ENCODE measurements at regions not wholly inside any gene's neighbourhood (a gene's known extent, or its start where the extent isn't known, plus 50 kb on each side); places are given as distances from the start of the nearest gene placed in this dataset.
A peak's percentile ranks its signal among the peaks of the same experiment; 100 is the strongest.

GRCh38 chr7:94064541-94065191 is 60.5 kb upstream of the BET1 start:
- Histone ChIP-seq H3K36me3 (ENCODE audit: control insufficient read depth, insufficient read depth, low read length) (no peaks in the 10 kb centered on the region), H3K9me3 (ENCODE audit: control insufficient read depth, insufficient read depth, low read length) (no peaks in the 10 kb centered on the region), H3K27me3 (ENCODE audit: control insufficient read depth, insufficient read depth, low read length) (peaks cover 42% of the 10 kb centered on the region), H3K4me3 (ENCODE audit: low read length) (no peak overlapping the region), H3K27ac (ENCODE audit: low read length) (no peak overlapping the region), H3K4me1 (ENCODE audit: control insufficient read depth, insufficient read depth, low read length) (peaks cover 6% of the 10 kb centered on the region)
- Mint-ChIP-seq H3K4me3 (peak overlapping the region; percentile 64), H3K9me3 (no peaks in the 10 kb centered on the region), H3K4me1 (peaks cover 26 to 29% of the 10 kb centered on the region in 2 donors), H3K27ac (no peak overlapping the region), H3K36me3 (no peaks in the 10 kb centered on the region), H3K27me3 (ENCODE audit: low read depth in 2 of 2) (peaks cover 48 to 89% of the 10 kb centered on the region in 2 donors)
- DNase-seq (peak in 1 of 2 donors; percentile 6), ATAC-seq (peak in 2 of 3 donors; percentile 44 to 68)
- 9% methylated on average over 4 of the region's 4 CpGs for WGBS (ENCODE audit: insufficient coverage)
- intact Hi-C loops (cut with micrococcal nuclease): no loop called here
- TF ChIP-seq CTCF (IDR thresholded peaks at IDR 0.05): no peak

- intact Hi-C loops (cut with micrococcal nuclease): no loop called here
- Histone ChIP-seq H3K27me3 (ENCODE audit: control insufficient read depth, insufficient read depth, low read length) (peaks cover 48% of the 10 kb centered on the region), H3K9me3 (ENCODE audit: control insufficient read depth, insufficient read depth, low read length) (no peaks in the 10 kb centered on the region), H3K4me3 (ENCODE audit: low read length) (no peak overlapping the region), H3K4me1 (ENCODE audit: control insufficient read depth, insufficient read depth, low read length) (peaks cover 6% of the 10 kb centered on the region), H3K36me3 (ENCODE audit: control insufficient read depth, insufficient read depth, low read length) (no peaks in the 10 kb centered on the region), H3K27ac (ENCODE audit: low read length) (no peak overlapping the region)
- Mint-ChIP-seq H3K36me3 (no peaks in the 10 kb centered on the region), H3K4me3 (no peak overlapping the region), H3K9me3 (no peaks in the 10 kb centered on the region), H3K4me1 (peaks cover 21 to 26% of the 10 kb centered on the region in 2 donors), H3K27me3 (ENCODE audit: low read depth in 2 of 2) (peaks cover 51 to 90% of the 10 kb centered on the region in 2 donors), H3K27ac (no peak overlapping the region)
- no CpG with 5 or more reads among the region's 1 CpG for WGBS (ENCODE audit: insufficient coverage)
- ATAC-seq (no peak), DNase-seq (no peak)
- TF ChIP-seq CTCF (IDR thresholded peaks at IDR 0.05): no peak
Measured at GRCh38 chr7:94067047-94067446, 62.9 kb upstream of the BET1 start.

GRCh38 chr7:94067506-94067905 is 63.4 kb upstream of the BET1 start:
- H3K27me3 ChIP-seq (ENCODE audit: control insufficient read depth, insufficient read depth, low read length): peaks cover 46% of the 10 kb centered on the region
- Mint-ChIP-seq H3K9me3 (no peaks in the 10 kb centered on the region), H3K27ac (no peak overlapping the region), H3K27me3 (ENCODE audit: low read depth in 2 of 2) (peaks cover 47 to 90% of the 10 kb centered on the region in 2 donors), H3K4me3 (no peak overlapping the region), H3K36me3 (no peaks in the 10 kb centered on the region), H3K4me1 (peaks cover 17 to 22% of the 10 kb centered on the region in 2 donors)
- no peak overlapping the region for H3K4me3 ChIP-seq (ENCODE audit: low read length)
- no peaks in the 10 kb centered on the region for H3K36me3 ChIP-seq (ENCODE audit: control insufficient read depth, insufficient read depth, low read length)
- no peaks in the 10 kb centered on the region for H3K9me3 ChIP-seq (ENCODE audit: control insufficient read depth, insufficient read depth, low read length)
- DNase-seq: no peak
- WGBS (ENCODE audit: insufficient coverage): 85% methylated on average over 3 of the region's 3 CpGs
- no peak for ATAC-seq
- H3K27ac ChIP-seq (ENCODE audit: low read length): no peak overlapping the region
- intact Hi-C loops (cut with micrococcal nuclease): no loop called here
- H3K4me1 ChIP-seq (ENCODE audit: control insufficient read depth, insufficient read depth, low read length): peaks cover 6% of the 10 kb centered on the region
- no peak for TF ChIP-seq CTCF (IDR thresholded peaks at IDR 0.05)

Measured in natural killer cell (primary cell).